DND-41 (cell line): ENCODE measurements at regions not wholly inside any gene's neighbourhood (a gene's known extent, or its start where the extent isn't known, plus 50 kb on each side); places are given as distances from the start of the nearest gene placed in this dataset.

Experiments used
- ATAC-seq: fragments of 200-7000 bp; cut with Tn5 transposase; 3 replicates; pipeline ENCODE4 v1.9.1; 2021; ENCODE audit warnings: low read depth; ENCODE audit not compliant: insufficient read depth
- DNase-seq: peaks from one replicate; pipeline ENCODE4 v3.0.0-alpha.2; 2020
- H2AFZ ChIP-seq: 2 replicates; pipeline ENCODE4 v1.6.0; 2012; ENCODE audit warnings: low read depth, low read length
- H3K27ac ChIP-seq: 2 replicates; pipeline ENCODE4 v1.5.1; 2012; ENCODE audit warnings: low read length, inconsistent platforms
- H3K27me3 ChIP-seq: fragments of 200-600 bp; sonication (generic); 2 replicates; pipeline ENCODE4 v1.6.0; 2012; ENCODE audit warnings: low read length, mild to moderate bottlenecking, inconsistent platforms; ENCODE audit not compliant: insufficient read depth, poor library complexity
- H3K36me3 ChIP-seq: 2 replicates; pipeline ENCODE4 v1.5.1; 2012; ENCODE audit warnings: low read length, inconsistent platforms; ENCODE audit not compliant: insufficient read depth
- H3K4me1 ChIP-seq: 2 replicates; pipeline ENCODE4 v1.5.1; 2012; ENCODE audit warnings: mild to moderate bottlenecking, low read length; ENCODE audit not compliant: insufficient read depth
- H3K4me2 ChIP-seq: 2 replicates; pipeline ENCODE4 v1.6.0; 2012; ENCODE audit warnings: mild to moderate bottlenecking, moderate library complexity, low read length, inconsistent platforms; ENCODE audit not compliant: insufficient read depth
- H3K4me3 ChIP-seq, 2 experiments: fragments of 200-600 bp in 1 of 2; shearing (Covaris generic) in 1 of 2; 2 replicates each; pipeline ENCODE4 v1.5.1; 2012 to 2016; ENCODE audit warnings: inconsistent platforms in 2 of 2, low read length in 2 of 2, mild to moderate bottlenecking in 2 of 2, low read depth in 1 of 2, moderate library complexity in 1 of 2
- H3K79me2 ChIP-seq: 2 replicates; pipeline ENCODE4 v1.6.0; 2012; ENCODE audit warnings: low read length, inconsistent platforms; ENCODE audit not compliant: insufficient read depth
- H3K9ac ChIP-seq: 2 replicates; pipeline ENCODE4 v1.6.0; 2012; ENCODE audit warnings: low read depth, mild to moderate bottlenecking, inconsistent platforms, low read length, moderate library complexity
- H3K9me3 ChIP-seq: 2 replicates; pipeline ENCODE4 v1.5.1; 2012; ENCODE audit warnings: low read length, moderate library complexity, mild to moderate bottlenecking, inconsistent platforms; ENCODE audit not compliant: insufficient read depth, severe bottlenecking
- H4K20me1 ChIP-seq: 2 replicates; pipeline ENCODE4 v1.6.0; 2012; ENCODE audit warnings: low read length; ENCODE audit not compliant: insufficient read depth
- CTCF ChIP-seq: IDR thresholded peaks from 2 replicates; pipeline ENCODE4 v1.5.1; 2012; ENCODE audit warnings: borderline replicate concordance, low read length, moderate library complexity, mild to moderate bottlenecking; ENCODE audit not compliant: poor library complexity, severe bottlenecking; ENCODE audit errors: extremely low read depth
- EZH2 ChIP-seq: IDR thresholded peaks from 3 replicates; pipeline ENCODE4 v1.6.1; 2012; ENCODE audit warnings: borderline replicate concordance, low read depth, mild to moderate bottlenecking, moderate library complexity, low read length, inconsistent platforms; ENCODE audit not compliant: severe bottlenecking

GRCh38 chr6:85016726-85017125 is 252.3 kb upstream of the TBX18 start:
- Histone ChIP-seq H3K36me3 (no peaks in the 10 kb centered on the region), H2AFZ (no peak overlapping the region), H3K9ac (no peak overlapping the region), H3K4me1 (no peaks in the 10 kb centered on the region), H3K9me3 (no peaks in the 10 kb centered on the region), H3K4me2 (no peak overlapping the region), H3K4me3 (no peak overlapping the region), H4K20me1 (no peaks in the 10 kb centered on the region), H3K27ac (no peak overlapping the region), H3K79me2 (no peaks in the 10 kb centered on the region), H3K27me3 (no peaks in the 10 kb centered on the region)
- ATAC-seq (no peak), DNase-seq (no peak)
- TF ChIP-seq EZH2: no peak
- no peak for TF ChIP-seq CTCF

GRCh38 chr6:85015396-85015990 is 251.1 kb upstream of the TBX18 start:
- no peaks in the 10 kb centered on the region for H3K27me3 ChIP-seq
- no peak overlapping the region for H3K9ac ChIP-seq
- H4K20me1 ChIP-seq: no peaks in the 10 kb centered on the region
- H3K4me2 ChIP-seq: no peak overlapping the region
- H2AFZ ChIP-seq: no peak overlapping the region
- no peaks in the 10 kb centered on the region for H3K4me1 ChIP-seq
- no peaks in the 10 kb centered on the region for H3K36me3 ChIP-seq
- H3K9me3 ChIP-seq: no peaks in the 10 kb centered on the region
- no peaks in the 10 kb centered on the region for H3K79me2 ChIP-seq
- no peak overlapping the region for H3K4me3 ChIP-seq
- ATAC-seq (no peak), DNase-seq (no peak)
- TF ChIP-seq EZH2: no peak
- TF ChIP-seq CTCF: peak; percentile 46
- no peak overlapping the region for H3K27ac ChIP-seq

- Histone ChIP-seq H3K4me1 (no peaks in the 10 kb centered on the region), H4K20me1 (no peaks in the 10 kb centered on the region), H3K36me3 (no peaks in the 10 kb centered on the region), H3K27ac (no peak overlapping the region), H3K4me3 (no peak overlapping the region), H3K79me2 (no peaks in the 10 kb centered on the region), H3K9me3 (no peaks in the 10 kb centered on the region), H3K9ac (no peak overlapping the region), H2AFZ (no peak overlapping the region), H3K27me3 (no peaks in the 10 kb centered on the region), H3K4me2 (no peak overlapping the region)
- DNase-seq (no peak), ATAC-seq (no peak)
- TF ChIP-seq EZH2 (no peak), CTCF (no peak)
Measured at GRCh38 chr6:85010865-85011264, 246.5 kb upstream of the TBX18 start.
